A204.1 (cell line): ENCODE measurements at regions not wholly inside any gene's neighbourhood (a gene's known extent, or its start where the extent isn't known, plus 50 kb on each side); places are given as distances from the start of the nearest gene placed in this dataset.

ENCODE experiments used
- FAIRE-seq: peaks from 2 replicates; lab custom pipeline; 2012; peaks lifted over from hg19 to GRCh38; lab: Jason Lieb, UNC

DNA sequence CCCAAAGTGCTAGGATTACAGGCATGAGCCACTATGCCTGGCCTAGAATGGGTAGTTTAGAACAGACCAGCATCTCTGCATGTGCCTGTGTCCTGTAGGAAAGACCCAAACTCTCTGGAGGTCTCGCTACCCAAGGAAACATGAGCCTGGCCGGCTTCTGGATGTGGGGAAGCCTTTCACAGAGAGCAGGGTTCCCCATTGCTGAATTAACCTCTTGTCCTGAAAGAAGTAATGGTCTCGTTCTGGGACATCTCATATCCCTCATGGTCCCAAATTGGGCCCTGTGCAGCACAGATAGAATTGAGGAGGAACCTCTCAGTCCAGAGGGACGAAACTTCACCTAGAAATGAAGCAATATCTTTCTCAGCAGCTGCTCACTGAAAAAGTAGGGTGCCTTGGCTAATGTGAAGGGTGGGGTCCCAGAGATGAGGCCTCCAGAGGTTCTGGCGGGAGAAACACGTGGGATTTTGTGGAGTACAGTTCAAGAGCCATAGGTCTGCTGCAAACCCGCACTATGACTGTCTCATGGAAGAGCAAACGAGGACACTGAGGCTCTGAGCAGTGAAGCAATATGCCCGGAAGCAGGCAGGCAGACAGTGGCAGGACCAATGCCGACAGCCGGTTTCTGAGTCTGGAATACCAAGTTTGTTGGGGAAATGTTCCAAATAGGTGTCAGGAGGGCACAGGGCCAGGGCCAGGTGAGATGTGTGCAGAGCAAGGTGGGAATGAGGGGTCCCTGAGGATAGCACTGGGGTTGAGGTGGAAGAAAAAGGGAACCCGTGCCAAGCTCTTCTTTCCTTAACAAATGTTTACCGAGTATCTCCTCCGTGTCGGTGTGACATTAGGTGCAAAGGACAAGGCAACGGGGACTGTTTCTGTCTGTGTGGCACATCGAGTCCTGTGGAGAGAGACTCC is 121.0 kb upstream of the TWIST2 start:
- no peak for FAIRE-seq

DNA sequence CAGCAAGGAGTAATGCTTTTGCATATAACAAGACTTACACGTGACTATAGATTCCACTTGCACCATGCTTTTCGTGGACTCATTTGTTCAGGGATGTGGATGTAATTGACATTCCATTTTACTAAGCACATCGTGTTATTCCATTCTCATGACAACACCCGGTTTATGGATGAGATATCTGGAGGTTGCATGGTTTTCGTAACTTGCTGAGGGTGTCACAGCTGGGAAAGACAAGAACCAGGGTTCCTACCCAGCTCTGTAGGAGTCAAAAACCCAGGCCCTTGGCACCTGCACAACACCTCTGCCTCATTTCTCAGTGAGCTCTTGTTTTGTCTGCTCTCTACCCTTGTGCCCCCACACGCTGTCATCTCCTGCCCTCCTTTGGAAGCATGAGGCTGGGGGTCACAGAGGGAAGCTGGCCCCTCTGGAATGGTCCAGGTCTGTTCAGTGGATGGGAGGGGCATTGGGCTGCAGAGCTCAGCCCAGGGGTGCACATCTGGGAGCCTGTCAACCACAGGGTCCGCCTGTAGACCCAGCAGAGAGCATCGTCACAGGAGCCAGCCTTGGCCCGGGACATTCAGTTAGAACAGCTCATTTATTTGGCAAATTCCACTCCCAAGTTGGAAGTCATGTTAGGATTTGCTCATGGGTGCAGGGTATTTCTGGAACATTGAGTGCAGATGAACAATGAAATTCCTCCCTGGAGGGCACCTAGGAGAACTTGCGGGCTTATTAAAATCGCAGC is 120.1 kb upstream of the TWIST2 start:
- no peak for FAIRE-seq

DNA sequence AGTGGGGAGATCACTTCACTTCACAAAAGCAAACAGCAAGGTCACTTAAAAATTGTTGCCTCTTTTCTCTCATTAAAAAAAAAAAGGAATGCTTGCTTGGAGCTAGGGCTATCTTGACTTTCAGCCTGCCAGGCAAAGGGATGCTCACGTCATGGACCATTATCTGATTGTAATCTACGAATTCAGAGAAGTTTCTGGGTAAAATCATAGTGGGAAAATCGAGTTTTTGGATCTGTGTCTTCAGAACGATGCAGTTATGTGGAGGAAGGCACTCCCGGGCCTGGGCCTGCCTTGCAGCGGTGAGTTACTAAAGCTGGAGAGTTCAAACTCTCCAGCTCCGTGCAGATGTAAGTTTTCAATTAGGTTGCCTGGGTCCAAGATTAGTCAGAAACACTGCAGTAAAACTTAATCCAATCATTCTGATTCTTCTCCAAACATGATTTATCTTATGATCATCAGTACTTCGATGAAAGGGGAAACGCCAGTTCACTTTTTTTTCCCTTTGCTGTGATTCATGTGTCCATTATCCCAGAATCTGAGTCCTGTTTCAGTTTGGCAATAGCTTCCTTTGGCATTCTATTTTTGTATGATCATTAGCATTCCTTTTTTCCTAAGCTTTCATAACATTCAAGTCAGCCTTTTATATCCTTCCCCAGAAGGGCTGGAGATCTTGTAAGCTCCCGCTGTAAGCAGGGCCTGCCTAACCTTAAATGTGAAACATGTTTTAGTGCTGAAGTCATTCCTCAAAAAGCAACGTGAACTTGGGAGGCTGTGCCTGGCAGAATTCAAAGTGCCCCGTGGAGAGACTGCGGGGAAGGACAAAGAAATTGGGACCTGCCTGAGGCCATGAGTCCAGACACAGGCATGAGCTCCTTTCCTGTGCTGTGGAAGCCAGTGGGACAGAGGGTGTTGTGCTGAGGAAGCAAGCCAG is 119.3 kb upstream of the TWIST2 start:
- FAIRE-seq = no peak

DNA sequence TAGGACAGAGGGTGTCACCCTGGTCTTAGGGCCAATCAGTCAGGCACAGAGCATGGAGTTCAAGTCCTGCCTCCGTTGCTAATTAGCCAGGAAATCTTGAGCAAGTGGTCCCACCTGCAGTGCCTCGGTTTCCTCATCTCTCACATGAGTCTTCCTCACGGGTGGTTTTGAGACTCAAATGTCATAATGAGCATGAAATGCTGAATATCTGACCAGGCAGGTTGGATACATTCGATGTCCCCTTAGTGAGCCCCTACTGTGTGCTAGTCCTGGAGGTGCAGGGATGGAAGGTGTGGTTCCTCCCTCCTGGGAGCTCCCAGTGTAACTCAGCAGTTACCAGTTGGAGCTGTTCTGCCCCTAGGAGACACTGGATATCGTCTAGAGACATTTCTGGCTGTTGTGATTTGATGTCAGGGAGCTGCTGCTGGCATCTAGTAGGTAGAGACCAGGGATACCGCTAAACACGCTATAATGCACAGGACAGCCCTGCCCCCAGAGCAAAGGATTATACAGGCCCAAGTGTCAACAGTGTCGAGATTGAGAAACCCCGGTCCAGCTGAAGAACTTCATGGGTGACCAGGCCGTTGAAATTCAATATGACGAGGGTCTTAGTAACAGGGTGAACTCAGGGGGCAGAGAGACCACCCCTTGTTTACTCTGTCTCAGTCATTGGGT is 118.5 kb upstream of the TWIST2 start:
- no peak for FAIRE-seq

DNA sequence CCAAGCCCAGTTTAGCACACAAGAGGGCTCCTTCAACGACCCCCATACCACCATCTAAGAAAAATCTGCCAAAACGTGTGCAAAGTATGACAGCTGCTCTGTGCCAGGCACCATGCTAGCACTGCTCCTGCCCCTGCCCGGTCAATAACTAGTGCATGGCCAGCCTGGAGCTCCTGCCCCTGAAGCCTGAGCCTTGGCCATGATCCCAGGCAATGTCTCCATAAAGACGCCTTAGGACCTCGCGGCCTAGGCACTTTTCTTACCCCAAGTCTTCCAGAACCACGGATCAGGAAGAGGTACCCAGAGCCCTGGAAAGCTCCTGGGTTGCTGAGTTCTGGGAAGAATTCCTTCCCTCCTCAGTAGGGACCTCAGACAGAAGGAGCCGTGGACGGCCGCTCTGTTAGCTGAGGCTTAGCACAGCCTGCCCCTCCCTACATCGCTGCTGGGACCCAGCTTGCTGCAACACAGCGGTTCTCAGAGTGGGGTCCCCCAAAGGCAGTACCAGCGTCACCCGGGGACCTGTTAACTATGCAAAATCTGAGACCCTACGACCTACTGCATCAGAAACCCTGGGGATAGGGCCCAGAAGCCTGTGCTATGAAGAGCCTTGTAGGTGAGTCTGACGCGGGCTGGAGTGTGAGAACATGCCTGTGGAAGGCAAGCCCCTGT is 117.8 kb upstream of the TWIST2 start:
- FAIRE-seq = no peak

DNA sequence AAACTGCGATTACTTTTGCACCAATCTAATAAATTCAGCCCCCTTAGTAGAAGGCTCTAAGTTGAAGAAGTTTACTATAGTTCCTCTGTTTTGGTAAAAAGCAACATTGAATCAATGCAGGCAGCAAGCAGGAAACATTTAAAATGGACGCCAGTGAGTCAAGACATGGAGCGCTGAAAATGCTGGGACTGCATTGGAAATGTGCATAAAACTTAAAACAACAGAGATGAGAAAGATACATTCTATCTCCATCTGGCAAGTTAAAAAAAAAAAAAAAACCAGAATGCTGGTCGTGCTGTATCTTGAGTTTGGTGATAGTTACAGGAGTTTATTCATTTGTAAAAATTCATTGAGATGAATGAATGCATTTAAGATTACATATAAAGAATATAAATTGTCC is 117.0 kb upstream of the TWIST2 start:
- no peak for FAIRE-seq

DNA sequence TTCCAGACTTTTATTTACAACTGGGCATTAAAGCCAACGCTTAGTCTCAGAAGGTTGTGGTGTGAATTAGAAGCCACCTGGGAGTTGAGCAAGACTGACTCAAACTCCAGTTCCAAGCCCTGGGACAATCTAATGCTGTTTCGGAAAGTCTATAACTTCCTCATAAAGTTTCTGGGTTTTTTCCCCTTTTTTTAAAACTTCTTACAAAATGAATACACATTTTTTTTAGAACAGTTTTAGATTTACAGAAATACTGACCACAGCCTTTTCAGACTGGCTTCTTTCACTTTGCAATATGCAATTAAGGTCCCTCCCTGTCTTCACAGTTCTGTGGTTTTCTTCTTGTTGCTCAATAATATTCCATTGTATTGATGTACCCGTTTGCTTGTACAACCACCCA is 115.9 kb upstream of the TWIST2 start:
- FAIRE-seq = no peak

DNA sequence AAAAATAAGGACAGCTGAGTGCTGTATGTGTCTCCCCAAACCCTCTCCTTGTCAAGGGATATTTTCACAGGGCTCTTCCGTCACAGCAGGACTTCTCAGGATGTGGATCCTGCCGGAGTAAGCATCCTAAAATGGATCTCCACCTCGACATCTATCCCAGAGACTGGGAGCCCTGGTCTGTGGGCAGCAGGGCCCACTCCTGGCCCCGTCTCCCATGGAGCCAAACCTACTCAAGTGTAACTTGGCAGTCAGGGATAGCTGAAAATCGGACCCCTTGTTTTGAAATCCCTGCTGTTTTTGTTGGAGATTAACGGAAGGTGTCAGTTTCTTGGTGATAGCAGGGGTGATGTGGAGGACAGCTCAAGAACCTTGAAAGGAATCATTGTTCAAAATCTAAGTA is 109.0 kb upstream of the TWIST2 start:
- FAIRE-seq = no peak

DNA sequence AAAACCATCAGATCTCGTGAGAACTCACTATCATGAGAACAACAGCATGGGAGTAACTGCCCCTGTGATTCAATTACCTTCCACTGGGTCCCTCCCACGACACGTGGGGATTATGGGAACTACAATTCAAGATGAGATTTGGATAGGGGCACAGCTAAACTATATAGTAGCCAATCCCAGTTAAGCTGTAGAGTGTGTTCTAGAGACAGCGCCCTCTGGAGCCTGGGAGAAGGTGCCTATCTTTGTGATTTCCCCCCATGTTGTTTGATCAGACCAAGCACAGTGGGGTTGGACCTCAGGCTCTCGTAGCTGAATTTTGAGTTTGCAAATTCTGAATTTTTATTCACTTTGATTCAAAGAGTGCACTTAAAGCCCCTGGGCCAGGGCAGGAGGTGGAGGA is 108.2 kb upstream of the TWIST2 start:
- no peak for FAIRE-seq

DNA sequence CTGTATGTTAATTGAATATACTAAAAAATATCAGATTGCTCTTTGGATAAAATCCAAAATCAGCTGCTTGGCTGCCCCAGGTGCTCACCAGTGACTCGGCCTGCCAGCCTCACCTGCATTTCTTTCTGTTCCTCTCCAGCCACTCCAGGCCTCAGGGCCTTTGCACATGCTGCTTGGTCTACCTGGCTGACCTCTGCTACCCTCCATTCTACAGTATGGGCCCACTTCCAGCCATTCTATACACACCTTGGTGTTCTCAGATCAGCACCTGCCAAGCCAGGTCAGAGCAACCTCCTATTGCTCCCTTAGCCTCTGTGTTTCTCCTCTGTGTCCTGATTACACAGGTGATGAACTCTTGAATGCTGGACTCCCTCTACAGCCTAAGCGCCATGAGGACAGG is 106.6 kb upstream of the TWIST2 start:
- FAIRE-seq = no peak

DNA sequence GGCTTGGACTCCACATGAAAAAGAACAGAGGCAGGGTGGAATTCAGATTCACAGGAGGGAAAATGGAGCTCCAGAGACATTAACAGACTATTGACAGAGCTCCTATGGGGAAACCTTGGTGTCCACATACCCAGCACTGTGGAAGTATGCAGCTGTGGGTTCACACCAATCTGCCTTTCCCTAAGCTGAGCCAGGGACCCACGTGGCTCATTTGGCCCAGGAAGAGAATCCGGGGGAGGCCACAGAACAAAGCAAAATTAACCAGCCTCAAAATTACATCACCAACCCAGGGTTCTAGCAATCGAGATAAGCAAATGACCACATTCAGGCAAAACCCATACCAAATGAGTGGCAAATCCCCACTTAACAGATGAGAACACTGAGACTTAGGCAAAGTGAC is 105.8 kb upstream of the TWIST2 start:
- FAIRE-seq = no peak

DNA sequence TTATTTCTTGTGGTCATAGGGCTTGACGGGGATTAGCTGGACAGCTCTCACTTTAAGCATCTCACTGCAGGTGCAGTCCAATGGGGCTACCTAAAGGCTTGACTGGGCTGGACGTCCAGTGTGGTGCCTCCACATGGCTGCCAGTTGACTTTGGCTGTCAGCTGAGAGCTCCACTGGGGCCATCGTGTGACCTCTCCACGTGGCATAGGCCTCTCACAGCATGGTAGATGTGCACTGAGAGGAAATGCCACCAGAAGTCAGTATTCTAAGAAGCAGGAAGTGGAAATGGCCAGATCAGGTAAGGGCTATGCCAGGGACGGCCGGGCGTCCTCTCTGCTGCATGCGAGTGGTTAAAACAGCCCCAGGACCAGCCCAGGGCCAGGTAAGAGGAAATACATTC is 105.2 kb upstream of the TWIST2 start:
- FAIRE-seq = no peak

DNA sequence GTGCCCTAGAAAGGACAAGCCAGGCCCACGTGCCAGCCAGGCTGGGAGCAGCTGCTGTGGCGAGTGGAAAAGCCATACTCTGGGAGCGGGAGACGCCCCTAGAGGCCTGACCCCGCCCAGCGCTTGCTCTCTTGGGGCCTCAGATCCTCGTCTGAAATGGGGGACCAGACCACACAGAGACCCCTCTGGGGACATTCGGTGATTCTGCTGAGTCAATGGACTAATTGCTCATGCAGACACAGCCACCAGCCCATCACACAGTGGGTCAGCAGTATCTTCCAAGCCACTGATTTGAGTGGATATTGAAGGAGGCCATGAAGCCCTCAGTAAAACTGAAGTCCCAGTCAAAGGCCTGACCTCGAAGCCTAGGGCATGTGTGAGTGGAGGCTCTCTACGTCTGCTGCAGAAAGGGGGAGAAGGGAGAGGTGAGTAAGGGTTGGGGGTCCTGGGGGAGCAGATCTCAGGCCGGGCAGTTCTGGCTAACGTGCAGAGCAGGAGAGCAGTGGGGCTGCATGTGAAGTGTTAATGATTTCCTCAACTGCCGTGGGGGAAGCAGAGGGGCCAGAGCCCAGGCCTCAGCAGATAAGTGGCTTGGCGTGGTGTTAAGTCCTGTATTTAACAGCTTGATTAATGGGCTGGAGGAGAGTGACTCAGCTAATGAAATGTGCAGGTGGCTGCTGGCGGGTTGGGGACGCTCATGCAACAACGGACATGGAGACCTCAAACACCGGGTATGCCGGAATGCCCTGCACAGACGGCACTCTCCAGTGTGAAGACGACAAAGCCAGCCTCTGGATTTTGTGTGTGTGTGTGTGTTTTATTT is 104.4 kb upstream of the TWIST2 start:
- no peak for FAIRE-seq

DNA sequence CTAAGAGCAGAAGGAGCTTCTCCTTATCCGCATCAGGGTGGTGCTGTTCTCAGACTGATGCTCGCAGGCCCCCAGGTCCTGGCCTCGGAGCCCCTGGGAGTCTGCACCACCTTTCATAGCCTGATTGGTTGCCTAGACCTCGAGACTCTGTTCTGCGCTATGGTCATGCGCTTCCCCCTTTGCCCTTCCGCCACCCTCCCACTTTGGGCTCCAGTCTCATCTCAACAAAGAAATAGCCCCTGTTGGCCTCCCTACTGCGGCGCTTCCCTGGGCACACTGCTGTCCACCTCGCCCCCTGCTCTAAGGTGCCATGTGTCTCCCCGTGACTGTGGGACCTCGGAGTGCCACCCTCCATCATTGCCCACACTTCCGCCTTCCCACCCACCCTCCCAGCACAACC is 102.9 kb upstream of the TWIST2 start:
- FAIRE-seq = no peak

DNA sequence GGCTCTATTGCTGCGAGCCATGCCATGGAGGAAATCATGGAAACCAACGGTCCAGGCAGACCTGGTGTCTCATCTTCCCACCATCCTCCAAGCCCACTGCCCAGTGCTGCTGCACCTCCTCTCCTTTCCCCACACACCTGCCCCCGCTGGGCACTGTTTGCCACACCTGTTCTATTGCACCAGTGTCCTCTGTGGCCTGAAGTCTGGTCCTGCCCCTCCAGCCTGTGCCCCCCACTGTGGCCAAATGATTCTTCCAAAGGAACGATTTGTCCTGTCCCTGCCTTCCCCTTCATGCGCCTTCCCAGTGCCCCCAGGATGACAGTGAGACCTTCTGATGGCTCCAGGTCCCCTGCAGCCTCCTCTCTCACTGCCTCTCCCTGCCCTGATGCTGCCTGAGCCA is 101.9 kb upstream of the TWIST2 start:
- FAIRE-seq = no peak

DNA sequence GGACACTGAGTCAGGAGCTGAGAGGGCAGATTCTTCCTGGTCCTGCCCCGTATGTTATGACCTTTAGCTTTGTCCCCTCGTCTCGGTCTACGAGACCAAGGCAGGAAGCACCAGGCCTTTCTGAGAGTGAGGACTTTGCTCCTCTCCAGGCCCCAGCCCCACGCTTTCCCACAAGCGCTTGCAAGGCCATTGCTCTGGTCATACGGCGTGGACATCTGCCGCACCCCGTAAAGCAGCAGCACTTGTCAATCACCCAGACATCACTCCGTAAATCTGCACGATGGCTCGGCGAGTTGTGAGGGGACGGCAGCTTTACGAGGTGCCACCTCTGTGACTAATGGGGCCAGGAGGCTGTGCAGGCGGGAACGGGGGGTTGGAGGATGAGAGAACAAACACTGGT is 100.8 kb upstream of the TWIST2 start:
- no peak for FAIRE-seq

DNA sequence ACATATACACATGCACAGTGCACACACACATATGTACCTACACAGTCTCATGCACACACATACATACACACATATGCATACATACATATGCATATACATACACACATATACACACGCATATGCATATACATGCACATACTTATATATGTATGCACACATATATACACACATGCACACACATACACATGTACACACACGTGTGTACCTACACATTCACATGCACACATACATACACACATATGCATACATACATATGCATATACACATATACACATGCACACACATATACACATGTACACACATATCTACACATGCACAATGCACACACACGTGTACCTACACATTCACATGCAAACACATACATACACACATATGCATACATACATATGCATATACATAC is 100.3 kb upstream of the TWIST2 start:
- FAIRE-seq = no peak

DNA sequence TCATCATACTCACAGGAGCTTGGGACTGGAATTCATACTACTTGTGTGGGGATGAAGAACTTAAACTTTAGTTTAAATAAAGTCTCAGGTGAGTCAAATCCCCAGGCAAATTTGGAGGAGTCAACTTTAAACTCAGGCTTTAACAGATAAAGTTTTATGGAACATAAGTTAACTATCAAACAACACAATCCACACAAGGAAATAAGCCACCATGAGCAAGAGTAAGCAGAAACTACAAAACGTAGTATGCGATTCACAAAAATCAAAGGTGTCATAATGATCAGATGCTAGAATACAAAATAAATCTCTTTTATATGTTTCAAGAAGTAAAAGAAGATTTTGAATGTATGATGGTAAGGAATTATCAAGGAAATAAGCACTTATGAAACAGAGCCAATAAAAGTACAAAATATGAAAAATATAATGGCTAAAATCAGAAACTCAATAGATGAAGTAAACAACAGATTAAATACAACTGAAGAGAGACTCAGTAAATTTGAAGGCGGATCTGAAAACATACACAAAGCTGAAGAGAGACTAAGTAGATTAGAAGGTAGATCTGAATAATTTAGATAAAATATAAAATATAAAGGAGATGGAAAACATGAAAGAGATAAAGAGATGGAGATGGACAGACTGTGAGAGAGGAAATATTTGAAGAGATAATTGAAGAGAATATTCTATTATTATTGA is 97.5 kb upstream of the TWIST2 start:
- peak; percentile 29 for FAIRE-seq

DNA sequence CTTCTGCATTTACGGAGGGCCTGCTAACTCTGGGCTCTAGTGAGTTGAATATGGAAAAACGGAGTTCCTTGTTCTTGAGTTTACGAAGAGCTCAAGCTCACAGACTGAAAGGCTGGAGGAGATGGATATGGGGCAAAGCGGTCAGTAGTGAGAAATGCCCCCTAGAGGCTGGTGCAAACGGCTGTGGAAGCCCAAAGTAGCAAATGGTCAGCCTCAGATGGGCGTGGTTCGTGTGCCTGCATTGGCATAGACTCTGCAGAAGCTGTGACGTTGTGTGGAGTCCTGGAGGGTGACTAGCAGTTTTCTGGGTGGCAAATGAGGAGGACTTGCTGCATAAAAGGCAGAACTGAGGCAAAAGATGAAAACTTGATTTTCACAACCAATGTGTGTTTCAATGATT is 93.6 kb upstream of the TWIST2 start:
- no peak for FAIRE-seq

DNA sequence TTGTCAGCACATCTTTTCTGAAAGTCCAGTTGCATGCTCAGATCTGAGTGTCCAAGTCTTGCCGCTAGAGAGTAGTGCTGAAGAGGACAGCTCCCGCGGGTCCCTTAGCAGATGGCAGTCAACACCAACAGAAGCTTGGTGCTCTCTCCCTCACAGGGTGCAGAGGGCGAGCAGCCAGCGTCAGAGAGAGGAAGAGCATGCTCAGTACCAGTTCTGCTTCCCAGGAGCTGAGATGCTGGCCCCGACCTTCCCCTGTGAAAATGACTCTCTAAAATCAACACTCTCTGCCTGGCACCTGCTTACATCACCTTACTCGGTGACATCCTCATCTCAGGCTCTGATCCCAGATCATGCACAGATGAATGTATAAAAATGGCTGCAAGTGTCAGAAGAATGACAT is 86.0 kb upstream of the TWIST2 start:
- FAIRE-seq = no peak
